ENCODE measurements at regions not wholly inside any gene's neighbourhood (a gene's known extent, or its start where the extent isn't known, plus 50 kb on each side); places are given as distances from the start of the nearest gene placed in this dataset.

DNA sequence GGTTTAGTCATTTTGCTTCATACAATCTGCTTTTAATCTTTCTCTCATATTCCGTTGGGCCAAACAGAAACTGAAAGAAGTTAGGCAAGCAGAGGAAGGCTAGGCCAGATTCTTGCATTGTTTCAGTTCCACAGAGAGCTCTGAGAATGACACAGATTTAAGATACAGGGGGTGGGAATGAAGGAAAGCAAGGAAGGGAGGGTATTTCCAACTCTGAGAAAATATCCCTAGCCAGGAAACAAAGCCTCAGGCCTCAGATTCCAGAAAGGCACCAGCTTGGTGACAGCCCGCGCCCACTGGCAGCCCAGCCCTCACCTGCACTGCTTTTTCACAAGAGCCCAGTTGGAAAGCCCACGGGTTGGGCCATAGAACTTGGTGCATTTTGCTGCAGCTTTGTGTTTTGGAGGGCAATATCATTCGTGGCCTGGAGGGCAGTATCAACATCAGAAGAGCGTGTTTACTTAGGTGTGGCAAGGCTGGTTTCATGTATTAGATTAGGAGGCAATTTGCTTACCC is 63.5 kb downstream of the ENC1 start:
- no peak for DNase-seq

GRCh38 chr5:74575741-74576538 is 64.6 kb downstream of the ENC1 start:
- peak; percentile 7 for DNase-seq

DNA sequence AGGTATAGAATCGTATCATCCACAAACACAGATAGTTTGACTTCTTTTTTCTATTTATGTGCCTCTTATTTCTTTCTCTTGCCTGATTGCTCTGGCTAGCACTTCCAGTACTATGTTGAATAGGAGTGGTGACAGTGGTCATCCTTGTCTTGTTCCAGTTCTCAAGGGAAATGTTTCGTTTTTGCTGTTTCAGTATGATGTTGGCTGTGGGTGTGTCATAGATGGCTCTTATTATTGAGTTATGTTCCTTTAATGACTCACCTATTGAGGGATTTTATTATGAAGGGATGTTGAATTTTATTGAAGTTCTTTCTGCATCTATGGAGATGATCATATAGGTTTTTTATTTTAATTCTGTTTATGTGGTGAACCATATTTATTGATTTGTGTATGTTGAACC is 70.3 kb downstream of the ENC1 start:
- no peak for DNase-seq

DNA sequence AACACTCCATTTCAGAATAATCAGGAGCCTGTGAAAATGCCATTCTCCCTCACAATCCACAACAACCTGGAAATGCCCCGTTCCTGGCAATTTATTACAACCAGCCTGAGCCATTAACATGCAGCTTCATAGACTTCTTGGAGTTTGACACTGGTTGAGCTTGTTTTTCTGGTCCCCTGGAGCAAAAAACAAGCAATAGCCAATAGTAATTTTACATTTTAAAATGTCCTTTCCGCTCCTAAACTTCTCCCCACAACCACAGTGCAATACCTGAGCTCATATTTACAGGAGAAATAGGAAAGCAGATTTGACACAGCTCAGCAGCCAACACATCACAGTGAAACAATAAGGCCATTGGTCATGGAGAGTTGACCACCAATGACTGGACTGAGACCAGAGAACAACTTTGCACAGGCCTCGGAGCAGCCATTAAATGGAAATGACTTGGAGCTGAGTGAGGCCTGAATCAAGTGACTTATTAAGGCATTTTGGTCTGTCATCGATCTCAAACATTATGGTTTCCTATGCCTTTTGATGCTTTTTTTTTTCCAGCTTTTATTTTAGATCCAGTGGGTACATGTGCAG is 73.0 kb downstream of the ENC1 start:
- DNase-seq, result no peak

GRCh38 chr5:74562122-74562521 is 78.4 kb downstream of the ENC1 start:
- no peak for DNase-seq

DNA sequence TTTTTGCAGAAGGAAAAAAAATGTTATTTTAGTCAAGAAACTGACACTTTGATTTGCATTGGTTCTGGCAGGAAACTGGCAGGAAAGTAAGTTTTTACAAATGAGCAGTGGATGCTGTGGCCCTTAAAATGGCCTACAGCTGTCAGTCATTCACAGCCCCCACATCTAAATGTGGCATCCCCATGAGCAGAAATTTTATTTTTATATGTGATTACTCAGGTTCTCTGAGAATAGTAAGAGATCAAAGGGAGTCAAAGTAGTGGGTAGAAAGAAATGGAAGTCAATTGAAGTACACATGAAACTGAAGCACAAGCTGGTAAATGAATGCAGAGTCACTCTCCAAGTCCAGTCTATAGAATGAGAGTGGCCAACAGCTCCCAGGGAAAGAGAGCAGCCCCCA is 80.3 kb downstream of the ENC1 start:
- no peak for DNase-seq

GRCh38 chr5:74556631-74557595 is 83.6 kb downstream of the ENC1 start:
- no peak for DNase-seq

GRCh38 chr5:74556006-74556405 is 84.5 kb downstream of the ENC1 start:
- no peak for DNase-seq

DNA sequence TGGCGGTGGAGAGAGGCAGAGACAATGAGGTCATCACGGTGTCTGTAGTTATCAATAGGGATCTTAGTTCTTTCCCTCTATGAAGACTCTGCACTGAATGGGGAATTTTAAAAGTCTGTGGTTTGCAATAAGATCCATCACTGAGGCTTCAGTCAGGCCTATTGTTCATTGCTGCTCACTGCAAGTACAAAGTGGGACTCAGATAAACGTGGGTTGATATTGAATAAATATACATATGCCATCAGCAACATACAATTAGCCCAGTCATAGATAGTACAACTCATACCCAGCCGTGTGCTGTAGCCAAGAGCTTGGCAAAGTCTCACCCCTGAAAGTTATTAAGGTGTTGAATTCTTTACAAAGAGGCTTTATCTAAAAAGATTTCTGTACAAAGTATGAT is 88.4 kb downstream of the ENC1 start:
- no peak for DNase-seq

DNA sequence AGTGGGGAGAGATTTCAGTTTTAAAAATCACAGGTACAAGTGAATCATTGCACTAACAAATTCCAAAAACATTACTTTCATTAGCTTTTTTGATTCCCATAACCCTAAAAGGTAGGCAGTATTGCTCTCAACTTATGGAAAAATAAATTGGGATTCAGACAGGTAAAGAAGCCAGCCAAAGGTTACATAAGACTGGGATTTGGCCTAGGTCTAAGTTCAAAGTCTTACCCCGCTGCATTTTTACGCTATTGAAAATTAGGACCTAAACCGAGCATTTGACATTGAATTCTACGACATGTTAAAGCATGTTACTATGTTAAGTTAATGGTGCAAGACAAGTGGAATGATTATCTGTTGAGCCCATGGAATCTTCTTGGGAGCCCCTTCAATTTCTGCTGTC is 89.6 kb downstream of the ENC1 start:
- DNase-seq, result no peak

- DNase-seq, result no peak
Observed at GRCh38 chr5:74549384-74549783, 91.1 kb downstream of the ENC1 start.

- DNase-seq, result no peak
Observed at GRCh38 chr5:74546796-74547195, 93.7 kb downstream of the ENC1 start.

GRCh38 chr5:74544811-74545210 is 95.7 kb downstream of the ENC1 start:
- no peak for DNase-seq

GRCh38 chr5:74543162-74543995 is 97.1 kb downstream of the ENC1 start:
- DNase-seq, result no peak

DNA sequence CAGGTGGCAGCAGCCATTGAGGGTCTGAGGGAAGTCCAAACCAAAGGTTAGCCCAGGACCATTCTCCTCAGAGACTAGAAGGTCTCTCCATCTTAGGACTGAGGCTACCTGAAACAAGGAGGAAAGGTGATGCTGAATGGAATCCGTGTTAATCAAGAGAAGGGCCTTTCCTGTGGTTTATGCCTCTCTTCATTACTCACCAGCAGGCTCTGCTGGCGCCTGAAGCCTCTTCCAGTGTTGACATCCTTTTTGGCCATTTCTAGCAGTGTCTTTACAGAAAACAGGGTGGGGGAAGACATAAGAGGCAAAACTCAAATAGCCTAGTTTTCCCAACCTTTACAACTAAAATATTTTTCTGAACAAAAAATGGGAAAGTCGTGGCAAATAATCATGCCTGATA is 98.0 kb downstream of the ENC1 start:
- DNase-seq, result no peak

GRCh38 chr5:74541381-74541781 is 99.1 kb downstream of the ENC1 start:
- DNase-seq, result no peak

GRCh38 chr5:74540622-74541021 is 99.9 kb downstream of the ENC1 start:
- DNase-seq, result no peak

- no peak for DNase-seq
Observed at GRCh38 chr5:74539986-74540385, 100.5 kb downstream of the ENC1 start.

DNA sequence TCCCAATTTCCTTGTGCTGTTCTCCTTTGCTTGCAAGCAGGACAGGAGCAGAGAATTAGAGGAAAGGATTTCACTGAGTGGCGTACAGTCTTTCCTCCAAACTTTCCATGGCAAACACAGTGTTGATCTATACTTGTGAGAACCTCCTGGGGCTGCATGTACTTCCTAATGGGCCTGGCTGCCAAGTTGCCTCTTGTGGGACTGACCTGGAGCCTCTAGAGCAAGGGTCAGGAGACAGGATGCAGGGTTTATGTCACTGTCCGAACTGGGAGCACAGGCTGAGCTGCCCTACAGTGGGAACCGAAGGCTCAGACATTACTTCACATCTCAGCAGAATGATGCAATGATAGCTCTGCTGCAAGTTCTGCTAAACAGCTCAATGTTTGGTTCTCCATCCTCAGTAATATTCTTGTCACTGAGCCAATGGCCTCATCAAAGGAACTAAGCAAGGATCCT is 102.3 kb downstream of the ENC1 start:
- no peak for DNase-seq

GRCh38 chr5:74536658-74537057 is 103.9 kb downstream of the ENC1 start:
- no peak for DNase-seq

- no peak for DNase-seq
Observed at GRCh38 chr5:74535926-74536325, 104.6 kb downstream of the ENC1 start.

GRCh38 chr5:74534397-74535129 is 106.0 kb downstream of the ENC1 start:
- no peak for DNase-seq

Measured in stimulated activated CD4-positive, alpha-beta T cell treated with anti-CD3 and anti-CD28 coated beads, Interleukin-4, amount 100 ng/mL, for 1 hour (primary cell).